Suppressor macrophage (primary cell): ENCODE measurements at regions not wholly inside any gene's neighbourhood (a gene's known extent, or its start where the extent isn't known, plus 50 kb on each side); places are given as distances from the start of the nearest gene placed in this dataset.
A peak's percentile ranks its signal among the peaks of the same experiment; 100 is the strongest.

Experiments
- DNase-seq, 4 experiments: peaks; one replicate each; pipeline ENCODE4 v3.0.0-alpha.2; 2020 to 2022

GRCh38 chr10:44627591-44628354 is 242.9 kb upstream of the CXCL12 start:
- DNase-seq: no peak

GRCh38 chr10:44628921-44629320 is 244.0 kb upstream of the CXCL12 start:
- peak; percentile 19 to 64 (median 36) for DNase-seq

GRCh38 chr10:44635176-44635575 is 250.3 kb upstream of the CXCL12 start:
- DNase-seq: no peak

GRCh38 chr10:44636625-44637024 is 251.7 kb upstream of the CXCL12 start:
- DNase-seq: no peak

GRCh38 chr10:44640429-44640828 is 255.5 kb upstream of the CXCL12 start:
- DNase-seq: no peak

GRCh38 chr10:44647473-44647872 is 262.6 kb upstream of the CXCL12 start:
- no peak for DNase-seq

- DNase-seq: peak in 3 of 4 experiments; percentile 5 to 17 (median 8)
Observed at GRCh38 chr10:44647877-44648542, 263.1 kb upstream of the CXCL12 start.

GRCh38 chr10:44650691-44651661 is 260.2 kb upstream of the TMEM72 start:
- DNase-seq: no peak

GRCh38 chr10:44651834-44652233 is 259.3 kb upstream of the TMEM72 start:
- DNase-seq: no peak

GRCh38 chr10:44659320-44659719 is 251.8 kb upstream of the TMEM72 start:
- no peak for DNase-seq

GRCh38 chr10:44660271-44660670 is 250.9 kb upstream of the TMEM72 start:
- no peak for DNase-seq

- no peak for DNase-seq
Observed at GRCh38 chr10:44662051-44662450, 249.1 kb upstream of the TMEM72 start.

GRCh38 chr10:44668336-44668735 is 242.8 kb upstream of the TMEM72 start:
- no peak for DNase-seq

- DNase-seq: no peak
Observed at GRCh38 chr10:44671319-44671718, 239.8 kb upstream of the TMEM72 start.

GRCh38 chr10:44673245-44673983 is 237.7 kb upstream of the TMEM72 start:
- no peak for DNase-seq

- no peak for DNase-seq
Observed at GRCh38 chr10:44674536-44675386, 236.4 kb upstream of the TMEM72 start.

GRCh38 chr10:44675387-44675874 is 235.7 kb upstream of the TMEM72 start:
- no peak for DNase-seq

- no peak for DNase-seq
Observed at GRCh38 chr10:44680764-44681163, 230.4 kb upstream of the TMEM72 start.

GRCh38 chr10:44682507-44682906 is 228.6 kb upstream of the TMEM72 start:
- DNase-seq: no peak

GRCh38 chr10:44684661-44685060 is 226.5 kb upstream of the TMEM72 start:
- DNase-seq: no peak

- DNase-seq: no peak
Observed at GRCh38 chr10:44685220-44685619, 225.9 kb upstream of the TMEM72 start.
